WERI-Rb-1 (cell line): ENCODE measurements at regions not wholly inside any gene's neighbourhood (a gene's known extent, or its start where the extent isn't known, plus 50 kb on each side); places are given as distances from the start of the nearest gene placed in this dataset.

Experiments used
- DNase-seq: peaks from one replicate; pipeline ENCODE4 v3.0.0-alpha.2; 2020
- H3K27ac ChIP-seq: fragments of 250-450 bp; sonication (Bioruptor Pico); 2 replicates; pipeline ENCODE4 v1.5.1; 2020; ENCODE audit warnings: mild to moderate bottlenecking, moderate library complexity
- H3K27me3 ChIP-seq: fragments of 250-450 bp; sonication (Bioruptor Pico); 2 replicates; pipeline ENCODE4 v1.5.1; 2021; ENCODE audit warnings: mild to moderate bottlenecking, low read depth, moderate library complexity; ENCODE audit not compliant: insufficient read depth, severe bottlenecking
- H3K36me3 ChIP-seq: fragments of 250-450 bp; sonication (Bioruptor Pico); 2 replicates; pipeline ENCODE4 v1.5.1; 2020; ENCODE audit warnings: mild to moderate bottlenecking, moderate library complexity
- H3K4me3 ChIP-seq: 2 replicates; pipeline ENCODE4 v1.5.1; 2011; ENCODE audit warnings: low read depth, mild to moderate bottlenecking, control low read depth, low read length
- H3K9me3 ChIP-seq: fragments of 250-450 bp; sonication (Bioruptor Pico); 2 replicates; pipeline ENCODE4 v1.5.1; 2021; ENCODE audit warnings: mild to moderate bottlenecking, moderate library complexity; ENCODE audit not compliant: severe bottlenecking
- CTCF ChIP-seq: IDR thresholded peaks from 2 replicates; pipeline ENCODE4 v1.5.1; 2011; ENCODE audit warnings: low read depth, mild to moderate bottlenecking, control low read depth, inconsistent platforms, low read length

- no peak for TF ChIP-seq CTCF
Observed at GRCh38 chr13:76024151-76024550, 388.0 kb downstream of the LMO7 start.

GRCh38 chr13:76023652-76024051, 387.5 kb downstream of the LMO7 start:
- H3K27me3 ChIP-seq, result no peaks in the 10 kb centered on the region
- TF ChIP-seq CTCF, result no peak
- no peak overlapping the region for H3K27ac ChIP-seq
- H3K36me3 ChIP-seq, result no peaks in the 10 kb centered on the region
- H3K4me3 ChIP-seq, result no peak overlapping the region
- no peak for DNase-seq
- no peaks in the 10 kb centered on the region for H3K9me3 ChIP-seq

More at GRCh38 chr13:76024151-76024550, 388.0 kb downstream of the LMO7 start:
- Histone ChIP-seq H3K36me3 (no peaks in the 10 kb centered on the region), H3K27ac (no peak overlapping the region), H3K4me3 (no peak overlapping the region), H3K9me3 (no peaks in the 10 kb centered on the region), H3K27me3 (no peaks in the 10 kb centered on the region)
- DNase-seq, result no peak

GRCh38 chr13:76020421-76020955, 384.4 kb downstream of the LMO7 start:
- TF ChIP-seq CTCF, result no peak
- Histone ChIP-seq H3K36me3 (no peaks in the 10 kb centered on the region), H3K27me3 (no peaks in the 10 kb centered on the region), H3K9me3 (no peaks in the 10 kb centered on the region), H3K27ac (no peak overlapping the region), H3K4me3 (no peak overlapping the region)
- no peak for DNase-seq

- H3K27ac ChIP-seq, result no peak overlapping the region
- no peaks in the 10 kb centered on the region for H3K9me3 ChIP-seq
- DNase-seq, result peak; percentile 30
- no peak overlapping the region for H3K4me3 ChIP-seq
- no peaks in the 10 kb centered on the region for H3K36me3 ChIP-seq
- peak; percentile 59 for TF ChIP-seq CTCF
- H3K27me3 ChIP-seq, result no peaks in the 10 kb centered on the region
Observed at GRCh38 chr13:76019421-76020044, 383.4 kb downstream of the LMO7 start.

- no peaks in the 10 kb centered on the region for H3K27me3 ChIP-seq
- H3K27ac ChIP-seq, result no peak overlapping the region
- H3K36me3 ChIP-seq, result no peaks in the 10 kb centered on the region
- H3K4me3 ChIP-seq, result no peak overlapping the region
- no peak for DNase-seq
- H3K9me3 ChIP-seq, result no peaks in the 10 kb centered on the region
- TF ChIP-seq CTCF, result no peak
Observed at GRCh38 chr13:76017861-76018556, 381.9 kb downstream of the LMO7 start.
